Gastroesophageal sphincter (tissue), 4 donors: ENCODE measurements at regions not wholly inside any gene's neighbourhood (a gene's known extent, or its start where the extent isn't known, plus 50 kb on each side); places are given as distances from the start of the nearest gene placed in this dataset.

ENCODE experiments used
- ATAC-seq: fragments of 150-250 bp; one replicate; pipeline ENCODE4 v1.9.1; 2016; ENCODE audit warnings: mild to moderate bottlenecking, moderate library complexity
- H3K27ac ChIP-seq, 4 donors: fragments of 200-600 bp; sonication (generic) in 3 of 4; 1 replicate in 3 of 4; 2 replicates in 1 of 4; pipeline ENCODE4 v1.5.1; 2016 to 2019
- H3K27me3 ChIP-seq: fragments of 200-600 bp; sonication (generic); one replicate; pipeline ENCODE4 v1.5.1; 2019
- H3K36me3 ChIP-seq, 2 donors: fragments of 200-600 bp; sonication (generic); one replicate each; pipeline ENCODE4 v1.5.1; 2019; ENCODE audit warnings: control low read depth in 1 of 2
- H3K4me1 ChIP-seq, 3 donors: fragments of 200-600 bp; sonication (generic); 1 replicate in 2 of 3; 2 replicates in 1 of 3; pipeline ENCODE4 v1.5.1; 2016 to 2019; ENCODE audit warnings: control low read depth in 2 of 3
- H3K4me3 ChIP-seq, 2 donors: fragments of 200-600 bp; sonication (generic); one replicate each; pipeline ENCODE4 v1.5.1; 2019; ENCODE audit warnings: mild to moderate bottlenecking in 1 of 2, moderate library complexity in 1 of 2
- H3K9me3 ChIP-seq, 3 donors: fragments of 200-600 bp; sonication (generic); one replicate each; pipeline ENCODE4 v1.5.1; 2017 to 2019; ENCODE audit warnings: control low read depth in 2 of 3
- CTCF ChIP-seq, 4 experiments: fragments of 200-600 bp in 2 of 4; fragments of 450-650 bp in 2 of 4; sonication (generic) in 1 of 4; IDR thresholded peaks; one replicate each; pipeline ENCODE4 v1.5.1; 2017 to 2019; ENCODE audit warnings: antibody characterized with exemption in 4 of 4, mild to moderate bottlenecking in 2 of 4, moderate library complexity in 2 of 4
- EP300 ChIP-seq: sonication (generic); formaldehyde crosslinking; IDR thresholded peaks from one replicate; pipeline ENCODE4 v1.6.1; 2017; ENCODE audit warnings: antibody characterized with exemption, mild to moderate bottlenecking
- POLR2A ChIP-seq, 2 donors: fragments of 450-650 bp; IDR thresholded peaks; one replicate each; pipeline ENCODE4 v1.6.1; 2017; ENCODE audit warnings: antibody characterized with exemption in 2 of 2, mild to moderate bottlenecking in 2 of 2, moderate library complexity in 1 of 2
- POLR2AphosphoS5 ChIP-seq: sonication (generic); formaldehyde crosslinking; IDR thresholded peaks from one replicate; pipeline ENCODE4 v1.6.1; 2017; ENCODE audit warnings: antibody characterized with exemption
- WGBS, 2 donors: methylation state at CpG; one replicate each; pipeline ENCODE4 v1.1.5; 2018; ENCODE audit warnings: low coverage in 1 of 2; 5-methylcytosine and 5-hydroxymethylcytosine counted together

- ATAC-seq: no peak
- no peak for TF ChIP-seq EP300
- TF ChIP-seq POLR2A (IDR thresholded peaks at IDR 0.05): no peak
- TF ChIP-seq CTCF (IDR thresholded peaks at IDR 0.05): no peak
- no peak for TF ChIP-seq POLR2AphosphoS5
- no peaks in the 10 kb centered on the region for H3K9me3 ChIP-seq
Measured at GRCh38 chr7:17668122-17668521, 272.2 kb downstream of the SNX13 start.

GRCh38 chr7:17669204-17669603 lies 271.1 kb downstream of the SNX13 start:
- H3K4me3 ChIP-seq: no peak overlapping the region
- H3K27ac ChIP-seq: no peak overlapping the region
- TF ChIP-seq CTCF (IDR thresholded peaks at IDR 0.05) (no peak), POLR2A (IDR thresholded peaks at IDR 0.05) (no peak), EP300 (no peak), POLR2AphosphoS5 (no peak)
- H3K36me3 ChIP-seq: no peaks in the 10 kb centered on the region
- 68 to 88% methylated on average over 4 of the region's 4 CpGs for WGBS, 2 donors
- ATAC-seq: no peak
- no peaks in the 10 kb centered on the region for H3K27me3 ChIP-seq
- H3K4me1 ChIP-seq: no peaks in the 10 kb centered on the region
- no peaks in the 10 kb centered on the region for H3K9me3 ChIP-seq

More at GRCh38 chr7:17668122-17668521, 272.2 kb downstream of the SNX13 start:
- Histone ChIP-seq H3K27ac (no peak overlapping the region), H3K4me3 (no peak overlapping the region), H3K36me3 (no peaks in the 10 kb centered on the region), H3K4me1 (no peaks in the 10 kb centered on the region), H3K27me3 (no peaks in the 10 kb centered on the region)

- Histone ChIP-seq H3K4me3 (no peak overlapping the region), H3K27me3 (no peaks in the 10 kb centered on the region), H3K9me3 (no peaks in the 10 kb centered on the region), H3K36me3 (no peaks in the 10 kb centered on the region), H3K27ac (no peak overlapping the region), H3K4me1 (no peaks in the 10 kb centered on the region)
- ATAC-seq: no peak
- WGBS, 2 donors: 43 to 91% methylated on average over 1 to 2 of the region's 2 CpGs
- TF ChIP-seq EP300: no peak
- no peak for TF ChIP-seq POLR2A (IDR thresholded peaks at IDR 0.05)
- no peak for TF ChIP-seq CTCF (IDR thresholded peaks at IDR 0.05)
- TF ChIP-seq POLR2AphosphoS5: no peak
Measured at GRCh38 chr7:17671956-17672355, 268.3 kb downstream of the SNX13 start.

- Histone ChIP-seq H3K27ac (no peak overlapping the region), H3K36me3 (no peaks in the 10 kb centered on the region), H3K9me3 (no peaks in the 10 kb centered on the region), H3K4me3 (no peak overlapping the region), H3K4me1 (no peaks in the 10 kb centered on the region), H3K27me3 (no peaks in the 10 kb centered on the region)
- ATAC-seq: no peak
- no peak for TF ChIP-seq CTCF (IDR thresholded peaks at IDR 0.05)
- no peak for TF ChIP-seq POLR2AphosphoS5
- no peak for TF ChIP-seq EP300
- TF ChIP-seq POLR2A (IDR thresholded peaks at IDR 0.05): no peak
- WGBS, 2 donors: 92 to 100% methylated on average over 1 to 4 of the region's 4 CpGs
Measured at GRCh38 chr7:17672783-17673182, 267.5 kb downstream of the SNX13 start.

DNA sequence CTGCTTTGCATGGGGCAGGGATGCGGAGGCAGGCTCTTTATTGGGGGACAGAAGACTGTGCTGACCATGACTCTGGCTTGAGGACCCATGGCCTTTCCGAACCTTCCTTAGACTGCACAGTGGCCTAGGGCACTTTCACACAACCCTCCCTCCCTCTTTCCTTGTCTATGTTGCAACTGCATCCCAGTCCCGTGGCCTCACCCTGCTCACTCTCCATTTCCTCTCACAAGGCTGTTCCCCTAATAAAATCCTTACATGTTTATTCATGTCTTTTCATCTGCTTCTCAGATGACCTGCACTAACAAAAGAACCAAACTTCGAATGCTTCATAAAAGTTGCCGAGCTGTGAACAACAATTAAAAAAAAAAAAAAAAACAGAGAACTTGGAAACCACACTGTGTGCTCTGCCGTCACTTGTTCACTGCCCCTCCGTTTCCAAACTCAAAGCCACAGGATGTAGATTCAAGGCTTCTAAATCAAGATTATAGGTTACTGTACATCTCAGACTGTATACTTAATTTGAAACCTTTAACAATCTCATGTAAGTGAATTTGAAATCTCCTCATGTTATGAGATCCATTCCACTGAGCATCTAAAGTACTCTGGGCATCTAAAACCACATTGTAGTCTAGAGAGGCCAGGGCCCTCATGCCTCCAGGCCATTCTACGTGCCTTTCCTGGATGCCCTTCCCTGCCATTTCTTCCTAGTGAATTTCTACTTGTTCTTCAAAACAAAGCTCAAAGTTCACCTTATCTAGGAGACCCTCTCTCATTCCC lies 265.9 kb downstream of the SNX13 start:
- WGBS, 2 donors: 94 to 96% methylated on average over 7 of the region's 8 CpGs
- no peak overlapping the region for H3K4me3 ChIP-seq
- H3K4me1 ChIP-seq: peaks cover 0 to under 1% (median 0%) of the 10 kb centered on the region in 3 donors
- H3K36me3 ChIP-seq: no peaks in the 10 kb centered on the region
- H3K27ac ChIP-seq: no peak overlapping the region
- no peak for TF ChIP-seq EP300
- TF ChIP-seq POLR2A (IDR thresholded peaks at IDR 0.05): no peak
- no peak for TF ChIP-seq POLR2AphosphoS5
- TF ChIP-seq CTCF (IDR thresholded peaks at IDR 0.05): no peak
- H3K27me3 ChIP-seq: no peaks in the 10 kb centered on the region
- H3K9me3 ChIP-seq: no peaks in the 10 kb centered on the region
- ATAC-seq: no peak
